ENCODE measurements at regions not wholly inside any gene's neighbourhood (a gene's known extent, or its start where the extent isn't known, plus 50 kb on each side); places are given as distances from the start of the nearest gene placed in this dataset.

- H4K8ac ChIP-seq (ENCODE audit: low read depth in 2 of 2, low read length in 2 of 2) = no peak overlapping the region
- no peak overlapping the region for H3K4ac ChIP-seq (ENCODE audit: low read depth, low read length)
- ChIA-PET POLR2A (ENCODE audit: unreplicated experiment) (no interaction called here), CTCF (interaction anchor here (1.1 kb wide), 1 partner anchor 20 kb away, joined by 3 read pairs; no protein-coding TSS in a partner anchor)
- H3K9me1 ChIP-seq (ENCODE audit: insufficient read depth, low read length) = no peaks in the 10 kb centered on the region
- dilution Hi-C loops (cut with HindIII; ENCODE audit: low sequenced_read_pairs, unreplicated experiment) = no loop called here
- in situ Hi-C loops (cut with MboI; ENCODE audit: low sequenced_read_pairs) = no loop called here
- H2AK5ac ChIP-seq (ENCODE audit: low read depth, low read length) = no peak overlapping the region
- no peak overlapping the region for H4K5ac ChIP-seq (ENCODE audit: low read depth, low read length)
- TF ChIP-seq POLR2A (IDR thresholded peaks at IDR 0.05; ENCODE audit: low read depth, low read length) (no peak), FOS (IDR thresholded peaks at IDR 0.05; ENCODE audit: low read depth, low read length) (no peak), CEBPB (IDR thresholded peaks at IDR 0.05; ENCODE audit: low read depth, low read length) (no peak), RCOR1 (IDR thresholded peaks at IDR 0.05; ENCODE audit: insufficient replicate concordance, low read length) (no peak), CTCF (conservative IDR thresholded peaks at IDR 0.05; ENCODE audit: low read depth, low read length) (no peak), MAFK (IDR thresholded peaks at IDR 0.05; ENCODE audit: low read depth, low read length) (no peak), MAZ (IDR thresholded peaks at IDR 0.05; ENCODE audit: borderline replicate concordance, low read depth, low read length) (no peak), ELK1 (IDR thresholded peaks at IDR 0.05; ENCODE audit: borderline replicate concordance, low read depth, low read length) (no peak), CHD1 (IDR thresholded peaks at IDR 0.05; ENCODE audit: low read depth, low read length) (no peak)
- H2BK120ac ChIP-seq (ENCODE audit: low read depth, low read length) = no peak overlapping the region
- no peaks in the 10 kb centered on the region for H3K79me1 ChIP-seq (ENCODE audit: low read depth in 1 of 2, low read length in 2 of 2)
- no peak overlapping the region for H2BK5ac ChIP-seq (ENCODE audit: low read depth, low read length, poor library complexity, severe bottlenecking)
- BruUV-seq (replicated peaks) = no TSS peak
- no peak overlapping the region for H3K27ac ChIP-seq (ENCODE audit: insufficient read depth, low read length)
- no peaks in the 10 kb centered on the region for H3K4me1 ChIP-seq (ENCODE audit: control insufficient read depth, insufficient read depth, low read length)
- H3K18ac ChIP-seq (ENCODE audit: low read depth, low read length) = no peak overlapping the region
- no peaks in the 10 kb centered on the region for H3K36me3 ChIP-seq (ENCODE audit: control insufficient read depth, insufficient read depth, low read length)
- intact Hi-C loops (cut with micrococcal nuclease) = no loop called here
- no peaks in the 10 kb centered on the region for H3K9me3 ChIP-seq (ENCODE audit: control insufficient read depth, insufficient read depth, low read length)
- H4K20me1 ChIP-seq (ENCODE audit: insufficient read depth, low read length) = no peaks in the 10 kb centered on the region
- no peak for DNase-seq
- H3K27me3 ChIP-seq (ENCODE audit: control insufficient read depth, insufficient read depth, low read length) = no peaks in the 10 kb centered on the region
- H2AFZ ChIP-seq (replicated peaks; ENCODE audit: low read length, poor library complexity) = no peak overlapping the region
- no peak overlapping the region for H4K91ac ChIP-seq (ENCODE audit: insufficient read depth, low read depth, low read length)
- no peak overlapping the region for H2AK9ac ChIP-seq (replicated peaks; ENCODE audit: low read depth, low read length, poor library complexity)
- no peak overlapping the region for H3K9ac ChIP-seq (ENCODE audit: low read depth, low read length)
- no peak overlapping the region for H2BK20ac ChIP-seq (ENCODE audit: low read depth, low read length)
- no peak for ATAC-seq (ENCODE audit: low read depth)
- H3K4me2 ChIP-seq (ENCODE audit: low read depth, low read length) = no peak overlapping the region
- H3K4me3 ChIP-seq (ENCODE audit: insufficient read depth, low read depth, low read length) = no peak overlapping the region
- no peak overlapping the region for H3K23ac ChIP-seq (ENCODE audit: low read depth, low read length)
- H3K56ac ChIP-seq (ENCODE audit: extremely low read depth, insufficient read depth, low read length) = no peak overlapping the region
- no peak overlapping the region for H3K14ac ChIP-seq (replicated peaks; ENCODE audit: low read depth, low read length)
- WGBS, 2 experiments (ENCODE audit: extremely low coverage in 2 of 2, insufficient read length in 1 of 2) = no CpG with 5 or more reads among the region's 6 CpGs
- H2BK15ac ChIP-seq (ENCODE audit: low read depth, low read length) = no peak overlapping the region
Measured at GRCh38 chr9:642014-642413, 199.5 kb upstream of the DMRT1 start.

All from IMR-90 (cell line).